IMR-90 (cell line): ENCODE measurements at regions not wholly inside any gene's neighbourhood (a gene's known extent, or its start where the extent isn't known, plus 50 kb on each side); places are given as distances from the start of the nearest gene placed in this dataset.
A peak's percentile ranks its signal among the peaks of the same experiment; 100 is the strongest.

ENCODE experiments used
- ATAC-seq: fragments of 200-7000 bp; cut with Tn5 transposase; 2 replicates; pipeline ENCODE4 v1.9.1; 2020; ENCODE audit warnings: low read depth, mild to moderate bottlenecking, moderate library complexity
- BruUV-seq: library from RNA; stranded (reverse); fragments of 400-500 nt; replicated peaks from 2 replicates; lab custom pipeline; 2021; lab: Mats Ljungman, UMichigan
- CTCF ChIA-PET: fragments of 300-600 bp; formaldehyde crosslinking; extraction: SDS; loops from one replicate; lab custom pipeline; 2021; ENCODE audit warnings: antibody characterized with exemption; lab: Yijun Ruan, JAX
- POLR2A ChIA-PET: fragments of 300-600 bp; sonication (Branson Sonifier 250); formaldehyde crosslinking; loops from one replicate; lab custom pipeline; 2022; ENCODE audit warnings: antibody characterized with exemption; ENCODE audit not compliant: unreplicated experiment; lab: Charles Lee
- DNase-seq: peaks from one replicate; pipeline ENCODE4 v3.0.0; 2013
- H2AFZ ChIP-seq: replicated peaks from 2 replicates; pipeline ENCODE3; 2013; ENCODE audit warnings: low read length, mild to moderate bottlenecking; ENCODE audit not compliant: poor library complexity
- H2AK5ac ChIP-seq: 2 replicates; pipeline ENCODE4 v1.6.1; 2013; ENCODE audit warnings: low read depth, low read length, inconsistent platforms
- H2AK9ac ChIP-seq: replicated peaks from 2 replicates; pipeline ENCODE3; 2013; ENCODE audit warnings: mild to moderate bottlenecking, low read depth, low read length, moderate library complexity; ENCODE audit not compliant: poor library complexity
- H2BK120ac ChIP-seq: 2 replicates; pipeline ENCODE4 v1.6.1; 2013; ENCODE audit warnings: low read depth, low read length, inconsistent platforms
- H2BK15ac ChIP-seq: 3 replicates; pipeline ENCODE4 v1.6.1; 2013; ENCODE audit warnings: low read depth, low read length, inconsistent platforms
- H2BK20ac ChIP-seq: 2 replicates; pipeline ENCODE4 v1.6.1; 2013; ENCODE audit warnings: low read depth, mild to moderate bottlenecking, inconsistent platforms, low read length, moderate library complexity
- H2BK5ac ChIP-seq: 2 replicates; pipeline ENCODE4 v1.6.1; 2013; ENCODE audit warnings: mild to moderate bottlenecking, low read depth, low read length, inconsistent platforms; ENCODE audit not compliant: poor library complexity, severe bottlenecking
- H3K14ac ChIP-seq: replicated peaks from 2 replicates; pipeline ENCODE4 v1.6.1; 2013; ENCODE audit warnings: low read depth, low read length, inconsistent platforms
- H3K18ac ChIP-seq: 2 replicates; pipeline ENCODE4 v1.6.1; 2013; ENCODE audit warnings: low read depth, low read length, control low read depth
- H3K23ac ChIP-seq: 2 replicates; pipeline ENCODE4 v1.6.1; 2013; ENCODE audit warnings: low read depth, low read length, inconsistent platforms
- H3K27ac ChIP-seq: 2 replicates; pipeline ENCODE4 v1.5.1; 2013; ENCODE audit warnings: mild to moderate bottlenecking, control low read depth, low read length; ENCODE audit not compliant: insufficient read depth
- H3K27me3 ChIP-seq: 2 replicates; pipeline ENCODE4 v1.6.1; 2013; ENCODE audit warnings: low read length; ENCODE audit not compliant: control insufficient read depth, insufficient read depth
- H3K36me3 ChIP-seq: 2 replicates; pipeline ENCODE4 v1.6.1; 2013; ENCODE audit warnings: low read length, mixed read lengths; ENCODE audit not compliant: control insufficient read depth, insufficient read depth
- H3K4ac ChIP-seq: 2 replicates; pipeline ENCODE4 v1.6.1; 2013; ENCODE audit warnings: low read depth, low read length, inconsistent platforms
- H3K4me1 ChIP-seq: 2 replicates; pipeline ENCODE4 v1.6.1; 2013; ENCODE audit warnings: low read length, mixed read lengths; ENCODE audit not compliant: control insufficient read depth, insufficient read depth
- H3K4me2 ChIP-seq: 2 replicates; pipeline ENCODE4 v1.6.1; 2013; ENCODE audit warnings: low read depth, mild to moderate bottlenecking, control low read depth, low read length, moderate library complexity
- H3K4me3 ChIP-seq: 2 replicates; pipeline ENCODE4 v1.5.1; 2013; ENCODE audit warnings: low read depth, mild to moderate bottlenecking, control low read depth, low read length, moderate library complexity; ENCODE audit not compliant: insufficient read depth
- H3K56ac ChIP-seq: 2 replicates; pipeline ENCODE4 v1.6.1; 2013; ENCODE audit warnings: low read length, inconsistent platforms; ENCODE audit not compliant: insufficient read depth; ENCODE audit errors: extremely low read depth
- H3K79me1 ChIP-seq, 2 experiments: 2 replicates each; pipeline ENCODE4 v1.6.1; 2013; ENCODE audit warnings: low read length in 2 of 2, inconsistent platforms in 1 of 2, low read depth in 1 of 2
- H3K9ac ChIP-seq: 2 replicates; pipeline ENCODE4 v1.6.1; 2013; ENCODE audit warnings: low read depth, low read length, control low read depth
- H3K9me1 ChIP-seq: 2 replicates; pipeline ENCODE4 v1.6.1; 2013; ENCODE audit warnings: low read length, inconsistent platforms; ENCODE audit not compliant: insufficient read depth
- H3K9me3 ChIP-seq: 2 replicates; pipeline ENCODE4 v1.6.1; 2013; ENCODE audit warnings: low read length; ENCODE audit not compliant: control insufficient read depth, insufficient read depth
- H4K20me1 ChIP-seq: 2 replicates; pipeline ENCODE4 v1.6.1; 2013; ENCODE audit warnings: low read length, inconsistent platforms; ENCODE audit not compliant: insufficient read depth
- H4K5ac ChIP-seq: 2 replicates; pipeline ENCODE4 v1.6.1; 2013; ENCODE audit warnings: mild to moderate bottlenecking, low read depth, low read length, control low read depth
- H4K8ac ChIP-seq, 2 experiments: 2 replicates each; pipeline ENCODE4 v1.6.1; 2013; ENCODE audit warnings: low read depth in 2 of 2, low read length in 2 of 2, control low read depth in 1 of 2, inconsistent platforms in 1 of 2
- H4K91ac ChIP-seq: 2 replicates; pipeline ENCODE4 v1.6.1; 2013; ENCODE audit warnings: low read depth, low read length, inconsistent platforms; ENCODE audit not compliant: insufficient read depth
- CEBPB ChIP-seq: IDR thresholded peaks from 2 replicates; pipeline ENCODE4 v1.6.1; 2012; ENCODE audit warnings: low read depth, low read length, improper control_type of control experiment
- MAFK ChIP-seq: IDR thresholded peaks from 2 replicates; pipeline ENCODE4 v1.6.1; 2012; ENCODE audit warnings: low read depth, low read length, improper control_type of control experiment
- MXI1 ChIP-seq: IDR thresholded peaks from 2 replicates; pipeline ENCODE4 v1.6.1; 2012; ENCODE audit warnings: low read depth, mild to moderate bottlenecking, low read length, moderate library complexity, borderline replicate concordance
- POLR2A ChIP-seq: IDR thresholded peaks from 2 replicates; pipeline ENCODE4 v1.6.1; 2012; ENCODE audit warnings: mild to moderate bottlenecking, low read depth, low read length
- RAD21 ChIP-seq: IDR thresholded peaks from 2 replicates; pipeline ENCODE4 v1.6.1; 2012; ENCODE audit warnings: low read length, improper control_type of control experiment
- SMC3 ChIP-seq: fragments of 150-350 bp; IDR thresholded peaks from 2 replicates; pipeline ENCODE4 v1.6.1; 2016; ENCODE audit warnings: low read depth, mild to moderate bottlenecking, antibody characterized with exemption, low read length, moderate library complexity
- WGBS, 2 experiments: methylation state at CpG; one replicate each; pipeline versions ENCODE4 v1.1.5 to v1.1.7; 2013; ENCODE audit warnings: missing lambda C conversion rate in 2 of 2; ENCODE audit not compliant: insufficient read length in 1 of 2; ENCODE audit errors: extremely low coverage in 2 of 2; 5-methylcytosine and 5-hydroxymethylcytosine counted together
- dilution Hi-C: fragments of 300-500 bp; cut with HindIII; formaldehyde crosslinking; loops from one replicate; pipeline ENCODE4 v1.14.3; 2018; ENCODE audit warnings: low sequenced_read_pairs; ENCODE audit not compliant: unreplicated experiment
- in situ Hi-C: fragments of 300-500 bp; cut with MboI; formaldehyde crosslinking; loops from 3 replicates; pipeline ENCODE4 v1.14.3; 2019; ENCODE audit warnings: low sequenced_read_pairs, inconsistent platforms, mixed read lengths
- intact Hi-C: fragments of 100-400 bp; cut with micrococcal nuclease; formaldehyde crosslinking; loops from 2 replicates; pipeline ENCODE4 v1.10.0; 2022
- TF ChIP-seq, protein P1 (sequence below): conservative IDR thresholded peaks from 2 replicates; pipeline ENCODE4 v1.5.1; 2012; ENCODE audit warnings: mild to moderate bottlenecking, low read depth, low read length, improper control_type of control experiment

DNA sequence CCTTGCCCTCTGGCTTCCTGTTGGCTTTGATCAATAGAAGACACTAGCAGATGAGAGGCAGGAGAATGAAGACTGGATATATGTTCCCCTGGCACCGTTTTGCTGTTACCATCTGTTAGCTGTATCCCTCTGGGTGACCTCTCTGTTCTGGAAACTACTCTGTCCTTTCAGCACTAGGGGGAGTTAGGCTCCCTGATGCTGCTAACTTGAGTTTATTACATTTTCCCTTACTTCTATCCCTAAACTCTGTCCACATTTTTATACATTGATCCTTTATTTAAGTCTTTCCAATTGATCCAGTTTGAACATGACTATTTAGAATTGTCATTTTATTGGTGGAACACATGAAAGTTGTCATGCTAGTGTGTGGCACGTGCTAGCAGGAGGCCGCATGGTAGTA lies 1014.3 kb upstream of the CDH2 start:
- Histone ChIP-seq H3K79me1 (no peaks in the 10 kb centered on the region), H3K4me3 (no peak overlapping the region), H3K56ac (no peak overlapping the region), H3K9me1 (no peaks in the 10 kb centered on the region; the same call in 1 of the 2 replicates), H2BK5ac (peak overlapping the region; percentile 15), H3K4me1 (peaks cover 4% of the 10 kb centered on the region; the same call in 1 of the 2 replicates), H3K14ac (peak overlapping the region; percentile 38; the same call in 1 of the 2 replicates), H3K27ac (no peak overlapping the region), H2BK15ac (peak overlapping the region; percentile 40; the same call in 1 of the 3 replicates), H2AFZ (peak overlapping the region; percentile 70), H4K20me1 (no peaks in the 10 kb centered on the region), H4K5ac (0 out of 2 replicates have a peak overlapping the region, but pooled peaks have one; percentile 41), H4K8ac (no peak overlapping the region; a peak in 1 of 4 replicates), H2AK5ac (peak overlapping the region; percentile 82), H3K27me3 (no peaks in the 10 kb centered on the region), H4K91ac (peak overlapping the region; percentile 22; the same call in 1 of the 2 replicates), H3K36me3 (no peaks in the 10 kb centered on the region), H3K23ac (peak overlapping the region; percentile 22; the same call in 1 of the 2 replicates), H3K4ac (peak overlapping the region; percentile 79; the same call in 1 of the 2 replicates), H3K9me3 (no peaks in the 10 kb centered on the region), H2AK9ac (peak overlapping the region; percentile 4), H2BK20ac (peak overlapping the region; percentile 91), H3K4me2 (no peak overlapping the region), H2BK120ac (peak overlapping the region; percentile 85), H3K9ac (no peak overlapping the region), H3K18ac (peak overlapping the region; percentile 79; the same call in 1 of the 2 replicates)
- WGBS, 2 experiments = no CpG with 5 or more reads among the region's 3 CpGs
- dilution Hi-C loops (no loop called here), intact Hi-C loops (loop anchor here (5.0 to 10.0 kb wide), 2 partner anchors 244 to 1091 kb away; no protein-coding TSS in a partner anchor), in situ Hi-C loops (no loop called here)
- POLR2A ChIA-PET = no interaction called here
- CTCF ChIA-PET = interaction anchor here (0.5 to 1.2 kb wide), 2 partner anchors 503 to 1090 kb away, joined by 3 to 4 read pairs; no protein-coding TSS in a partner anchor
- DNase-seq = peak; percentile 45
- no TSS peak for BruUV-seq
- peak; percentile 77 for ATAC-seq
- TF ChIP-seq POLR2A (no peak), MXI1 (no peak), CEBPB (no peak), SMC3 (peak; percentile 27; the same call in 1 of the 2 replicates), RAD21 (peak; percentile 51), MAFK (no peak)
- TF ChIP-seq, protein P1, sequence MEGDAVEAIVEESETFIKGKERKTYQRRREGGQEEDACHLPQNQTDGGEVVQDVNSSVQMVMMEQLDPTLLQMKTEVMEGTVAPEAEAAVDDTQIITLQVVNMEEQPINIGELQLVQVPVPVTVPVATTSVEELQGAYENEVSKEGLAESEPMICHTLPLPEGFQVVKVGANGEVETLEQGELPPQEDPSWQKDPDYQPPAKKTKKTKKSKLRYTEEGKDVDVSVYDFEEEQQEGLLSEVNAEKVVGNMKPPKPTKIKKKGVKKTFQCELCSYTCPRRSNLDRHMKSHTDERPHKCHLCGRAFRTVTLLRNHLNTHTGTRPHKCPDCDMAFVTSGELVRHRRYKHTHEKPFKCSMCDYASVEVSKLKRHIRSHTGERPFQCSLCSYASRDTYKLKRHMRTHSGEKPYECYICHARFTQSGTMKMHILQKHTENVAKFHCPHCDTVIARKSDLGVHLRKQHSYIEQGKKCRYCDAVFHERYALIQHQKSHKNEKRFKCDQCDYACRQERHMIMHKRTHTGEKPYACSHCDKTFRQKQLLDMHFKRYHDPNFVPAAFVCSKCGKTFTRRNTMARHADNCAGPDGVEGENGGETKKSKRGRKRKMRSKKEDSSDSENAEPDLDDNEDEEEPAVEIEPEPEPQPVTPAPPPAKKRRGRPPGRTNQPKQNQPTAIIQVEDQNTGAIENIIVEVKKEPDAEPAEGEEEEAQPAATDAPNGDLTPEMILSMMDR = peak; percentile 49
